HG02981 (cell line): ENCODE measurements at regions not wholly inside any gene's neighbourhood (a gene's known extent, or its start where the extent isn't known, plus 50 kb on each side); places are given as distances from the start of the nearest gene placed in this dataset.

Experiments
- ATAC-seq: cut with Tn5 transposase; IDR thresholded peaks from one replicate; pipeline ENCODE4 v1.9.1; 2021; ENCODE audit warnings: mild to moderate bottlenecking, moderate library complexity; ENCODE audit not compliant: unreplicated experiment

DNA sequence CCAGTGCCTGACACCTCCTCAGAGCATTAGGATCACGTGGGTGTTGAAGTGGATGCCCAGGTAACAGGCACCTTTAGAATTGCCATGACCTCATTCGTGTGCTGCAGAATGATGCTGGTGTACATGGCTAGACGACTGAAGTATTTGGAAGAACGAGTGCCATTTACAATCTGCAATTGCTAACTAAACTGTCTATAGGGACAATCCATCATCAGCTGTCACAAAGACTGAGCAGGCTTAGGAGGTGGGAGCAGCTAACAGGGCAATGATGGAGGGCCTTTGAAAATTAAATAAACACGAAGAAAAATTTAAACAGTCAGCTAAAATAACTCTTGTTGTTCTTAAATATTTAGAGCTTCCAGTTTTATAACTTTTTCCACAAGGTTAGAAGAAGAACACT, 375.8 kb downstream of the GADD45G start:
- ATAC-seq = no peak

- ATAC-seq = no peak
These were observed 377.2 kb downstream of the GADD45G start for GRCh38 chr9:89982016-89982415.

DNA sequence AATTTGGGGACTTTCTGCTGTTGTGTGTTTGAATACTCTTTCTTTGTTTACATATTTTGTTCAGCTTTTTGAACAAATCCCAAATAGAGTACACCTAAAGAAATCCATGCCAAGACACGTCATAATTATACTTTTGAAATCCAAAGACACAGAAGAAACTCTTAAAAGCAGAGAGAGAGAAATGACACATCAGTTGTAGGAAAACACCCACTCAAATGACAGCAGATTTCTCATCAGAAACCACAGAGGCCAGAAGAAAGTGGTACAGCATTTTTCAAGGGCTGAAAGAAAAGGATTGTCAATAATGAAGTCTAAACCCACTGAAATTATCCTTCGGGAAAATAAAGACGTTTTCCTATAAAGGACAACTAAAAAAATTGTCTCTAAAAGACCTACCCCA, 378.6 kb downstream of the GADD45G start:
- ATAC-seq = no peak

DNA sequence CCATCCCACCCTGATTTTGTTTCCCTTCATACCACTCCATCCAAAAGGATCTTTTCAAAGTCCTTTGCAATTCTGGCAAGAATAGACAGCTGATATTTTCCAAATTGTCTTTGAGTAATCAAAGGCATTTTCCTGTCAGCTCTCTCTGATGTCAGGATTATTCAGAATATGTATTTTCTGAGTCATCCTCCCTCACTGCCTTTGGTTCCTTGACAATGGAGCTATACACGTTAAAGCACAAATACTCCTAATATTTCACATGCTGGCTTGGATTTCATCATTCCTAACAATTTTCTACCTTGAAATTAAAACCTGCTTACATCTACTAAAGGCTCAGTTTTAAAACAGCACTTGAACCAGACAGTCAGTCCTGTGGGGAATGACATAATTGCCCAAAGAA, 379.4 kb downstream of the GADD45G start:
- ATAC-seq = no peak

DNA sequence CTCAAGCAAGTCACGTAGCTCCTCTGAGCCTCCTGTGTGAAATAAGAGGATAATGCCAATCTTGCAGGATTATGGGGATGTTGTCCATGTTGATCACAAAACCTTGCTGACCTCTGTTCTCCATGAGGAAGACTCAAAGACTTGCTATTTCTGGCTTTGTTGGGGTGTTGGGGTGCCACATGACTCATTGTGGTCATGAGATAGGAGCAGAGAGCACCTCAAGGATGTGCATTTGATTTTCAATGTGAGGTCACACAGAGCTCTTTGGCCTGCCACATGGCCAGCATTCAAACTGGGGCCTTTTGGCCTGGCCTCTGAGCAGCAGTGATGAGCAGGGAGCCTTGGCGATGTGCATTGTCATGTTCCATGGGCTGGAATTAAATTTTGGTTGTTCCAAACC, 380.3 kb downstream of the GADD45G start:
- ATAC-seq = no peak

DNA sequence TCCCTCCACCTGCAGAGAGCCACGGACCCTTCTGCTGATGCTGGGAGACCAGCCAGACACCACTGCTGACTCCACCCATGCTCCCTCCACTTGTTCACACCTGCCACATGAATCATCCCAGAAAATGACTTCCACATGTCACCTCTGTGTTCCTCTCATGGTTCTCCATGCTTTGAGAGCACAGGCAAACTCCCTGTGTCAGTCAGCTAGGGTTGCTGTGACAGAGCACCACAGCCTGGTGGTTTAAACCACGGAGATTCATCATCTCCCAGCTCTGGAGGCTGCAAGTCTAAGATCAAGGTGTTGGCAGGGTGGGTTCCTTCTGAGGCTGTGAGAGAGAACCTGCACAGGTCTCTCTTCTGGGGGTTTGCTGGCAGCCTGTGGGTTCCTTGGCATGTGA, 381.4 kb downstream of the GADD45G start:
- ATAC-seq = no peak

- ATAC-seq = no peak
These were observed 383.6 kb downstream of the GADD45G start for GRCh38 chr9:89988458-89988857.

DNA sequence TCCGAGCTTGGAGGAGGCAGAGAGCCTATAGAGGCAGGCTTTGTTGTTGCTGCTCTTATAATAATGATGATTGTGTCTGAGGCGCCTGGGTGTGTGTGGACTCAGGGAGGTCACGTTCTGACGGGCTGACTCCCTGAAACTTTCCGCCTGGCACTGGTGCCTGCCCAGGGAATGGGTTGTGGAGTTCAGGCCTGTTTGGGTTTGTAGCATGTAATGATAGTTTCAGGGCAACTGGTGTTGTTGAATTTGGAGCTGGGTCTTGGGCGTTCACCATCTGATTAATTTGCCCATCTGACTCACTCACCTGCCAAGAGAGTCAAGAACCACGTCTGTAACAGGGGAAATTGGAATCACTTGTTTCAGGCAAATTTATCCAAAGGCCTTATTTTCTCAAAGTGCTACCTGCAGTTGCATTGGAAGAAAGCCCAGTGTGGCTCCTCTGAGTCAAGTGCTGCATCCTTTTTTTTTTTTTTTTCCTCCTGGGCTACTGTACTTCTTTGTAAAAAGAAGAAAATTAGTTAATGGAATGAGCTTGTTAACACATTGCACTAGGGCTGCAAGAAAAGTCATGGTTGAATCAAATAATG, 386.5 kb downstream of the GADD45G start:
- no peak for ATAC-seq

DNA sequence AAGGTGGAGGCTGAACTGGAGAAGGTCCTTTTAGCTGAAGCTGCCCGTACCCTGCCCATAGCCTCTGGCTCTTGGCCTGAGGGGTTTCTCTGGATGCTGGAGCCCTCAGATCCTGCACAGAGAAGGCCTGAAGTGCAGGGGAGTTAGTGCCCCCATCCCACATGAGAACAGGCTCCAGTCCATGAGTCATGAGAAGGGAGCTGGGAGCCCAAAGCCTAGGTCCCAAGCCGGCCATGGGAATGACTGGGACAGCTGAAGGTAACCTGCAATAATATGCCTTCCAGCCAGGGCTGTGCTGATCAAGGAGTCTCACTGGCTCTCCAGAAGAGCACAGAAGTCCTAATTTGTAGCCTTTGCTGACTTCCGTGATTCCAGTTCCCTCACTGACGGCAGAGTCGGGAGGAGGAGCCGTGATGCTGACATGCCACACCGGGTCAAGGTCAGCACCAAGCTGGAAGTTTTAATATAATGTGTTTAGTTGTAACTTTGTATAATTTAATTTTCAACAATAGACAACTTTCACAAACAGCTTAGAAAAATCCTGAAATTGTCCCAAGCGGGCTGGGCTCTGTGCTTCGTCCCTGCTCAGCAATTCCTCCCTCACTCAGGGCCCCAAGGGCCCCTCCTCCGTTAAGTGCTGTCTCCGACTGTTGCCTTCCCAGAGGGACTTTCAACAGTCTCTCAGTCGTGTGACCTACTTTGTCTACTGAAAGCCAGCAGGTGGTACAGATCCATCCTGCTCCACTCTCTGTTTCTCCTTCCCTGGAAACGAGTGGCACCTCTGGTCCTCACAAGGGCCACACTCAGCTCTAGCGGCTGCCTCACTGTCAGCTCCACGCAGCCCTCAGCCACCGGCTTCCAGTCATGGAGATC, 387.8 kb downstream of the GADD45G start:
- ATAC-seq = no peak

DNA sequence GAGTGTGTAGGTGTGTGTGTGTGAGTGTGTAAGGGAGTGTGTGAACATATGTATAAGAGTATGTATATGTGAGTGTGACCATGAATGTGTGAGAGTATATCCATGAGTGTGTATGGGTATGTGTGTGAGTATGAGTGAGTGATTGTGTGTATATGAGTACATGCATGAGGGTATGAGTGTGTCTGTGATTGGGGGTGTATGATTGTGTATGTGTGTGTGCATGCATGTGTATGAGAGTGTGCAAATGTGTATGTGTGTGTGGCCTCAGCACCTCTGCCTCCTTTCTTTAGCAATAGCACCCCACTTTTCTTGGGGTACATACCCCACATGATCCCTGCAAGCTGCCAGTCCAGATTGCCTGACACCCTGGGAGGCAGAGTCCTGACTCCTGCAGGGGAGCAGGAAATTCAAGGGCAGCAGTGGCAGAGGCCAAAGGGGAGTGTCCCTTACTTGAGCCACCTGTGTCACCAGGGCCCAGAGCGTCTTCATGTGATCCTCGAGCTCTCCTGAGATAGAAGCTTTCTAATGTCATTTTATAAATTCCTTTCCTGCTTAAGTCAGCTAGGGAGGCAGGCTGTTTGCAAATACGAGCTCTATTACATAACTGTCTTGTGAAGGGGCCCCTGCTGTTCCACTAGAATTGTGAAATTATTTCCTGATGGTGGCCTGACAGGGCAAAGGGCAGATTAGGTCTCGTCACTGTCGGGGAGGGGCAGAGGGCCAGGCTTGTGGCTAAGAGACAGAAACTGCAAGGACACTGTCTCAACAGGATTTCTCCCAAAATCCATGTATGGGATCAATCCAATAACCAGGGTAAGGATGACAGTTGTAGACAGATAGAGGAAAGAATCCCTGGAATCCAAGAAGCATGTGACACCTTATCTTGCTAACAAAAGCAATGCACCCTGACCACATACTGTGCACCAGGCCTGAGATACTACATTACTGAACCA, 389.1 kb downstream of the GADD45G start:
- ATAC-seq = no peak

DNA sequence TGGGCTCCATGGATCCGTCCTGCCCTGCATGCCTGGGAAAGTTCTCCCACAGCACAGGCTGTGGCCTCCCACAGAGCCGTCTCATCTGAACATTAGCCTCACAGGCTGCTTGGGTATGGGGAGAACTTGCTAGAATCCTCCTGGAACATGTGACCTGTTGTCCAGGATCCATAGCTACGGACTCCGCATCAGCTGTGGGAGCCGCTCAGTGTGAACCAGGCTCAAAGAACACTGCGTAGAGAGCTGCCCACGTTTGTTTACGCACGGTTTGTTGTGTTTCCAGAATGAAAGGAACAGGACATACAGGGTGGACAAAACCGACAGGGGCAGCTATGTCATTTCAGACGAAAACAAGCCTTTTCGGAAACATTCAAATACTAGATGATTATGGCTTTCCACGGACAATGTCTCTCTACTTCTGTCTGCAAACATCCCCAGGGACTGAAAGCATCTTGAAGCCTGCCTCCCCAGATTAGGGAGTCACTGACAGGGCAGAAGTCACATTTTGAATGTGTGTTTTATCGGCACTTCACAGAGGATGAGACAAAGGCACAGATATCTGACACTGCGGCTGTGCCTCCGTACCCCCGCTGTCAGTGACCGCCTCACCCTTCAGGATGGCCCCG, 390.3 kb downstream of the GADD45G start:
- no peak for ATAC-seq

DNA sequence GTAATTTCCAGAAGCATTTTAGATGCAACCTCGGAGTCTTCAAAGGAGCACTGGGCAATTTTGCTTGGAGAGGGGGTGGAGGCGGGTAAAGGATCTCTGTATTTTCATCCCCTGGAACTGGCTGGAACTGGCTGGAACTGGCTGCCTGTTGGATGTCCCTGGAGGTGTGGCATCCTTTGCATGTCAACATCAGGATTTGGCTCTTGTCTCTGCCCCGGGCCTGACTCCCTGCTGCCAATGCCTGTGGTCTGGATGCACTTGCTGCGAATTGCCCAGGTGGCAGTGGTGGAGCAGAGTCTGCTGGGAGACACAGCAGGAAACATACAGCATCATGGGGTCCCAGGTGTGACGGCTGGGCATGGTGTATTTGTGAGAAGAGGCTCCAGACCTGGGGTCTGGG, 391.3 kb downstream of the GADD45G start:
- ATAC-seq = no peak

- no peak for ATAC-seq
These were observed 392.0 kb downstream of the GADD45G start for GRCh38 chr9:89996773-89997172.

DNA sequence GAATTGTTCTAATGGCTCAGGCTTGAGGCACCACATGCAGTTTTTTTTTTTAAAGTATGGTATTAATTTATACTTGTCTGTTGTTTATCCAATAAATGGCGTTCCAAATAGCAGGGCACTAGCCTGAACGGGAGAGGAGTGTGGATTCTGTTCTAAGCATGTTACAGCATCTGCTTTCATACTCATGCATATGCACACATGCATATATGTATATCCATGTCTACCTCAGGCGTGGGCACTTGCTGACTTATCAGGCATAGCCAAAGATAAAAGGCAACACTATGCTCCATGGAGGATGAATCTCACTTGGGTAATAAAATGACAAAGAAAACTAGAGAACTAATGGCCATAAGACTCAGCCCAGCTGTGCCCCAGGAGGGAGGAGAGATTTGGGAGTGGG, 393.8 kb downstream of the GADD45G start:
- ATAC-seq = no peak

DNA sequence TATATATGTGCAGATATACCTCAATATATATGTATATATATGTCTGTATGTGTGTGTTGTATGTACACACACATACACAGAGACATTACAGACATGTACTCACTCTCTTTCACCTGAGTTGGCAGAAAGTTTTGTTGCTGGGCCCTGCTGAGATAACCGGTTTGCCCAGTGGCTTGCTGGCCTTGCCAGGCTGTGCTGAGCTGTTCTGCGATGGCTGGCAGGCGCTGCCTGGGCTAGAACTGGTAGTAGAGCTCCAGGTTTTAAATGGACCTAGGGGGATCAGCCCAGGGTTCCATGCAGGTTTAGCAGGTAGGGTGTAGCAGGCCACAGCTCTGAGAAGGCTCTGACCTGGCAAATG, 394.3 kb downstream of the GADD45G start:
- ATAC-seq = no peak

GRCh38 chr9:89999534-90000370, 394.9 kb downstream of the GADD45G start:
- ATAC-seq = peak; percentile 95

GRCh38 chr9:90000925-90001324, 396.1 kb downstream of the GADD45G start:
- no peak for ATAC-seq

GRCh38 chr9:90001747-90002146, 396.9 kb downstream of the GADD45G start:
- no peak for ATAC-seq

DNA sequence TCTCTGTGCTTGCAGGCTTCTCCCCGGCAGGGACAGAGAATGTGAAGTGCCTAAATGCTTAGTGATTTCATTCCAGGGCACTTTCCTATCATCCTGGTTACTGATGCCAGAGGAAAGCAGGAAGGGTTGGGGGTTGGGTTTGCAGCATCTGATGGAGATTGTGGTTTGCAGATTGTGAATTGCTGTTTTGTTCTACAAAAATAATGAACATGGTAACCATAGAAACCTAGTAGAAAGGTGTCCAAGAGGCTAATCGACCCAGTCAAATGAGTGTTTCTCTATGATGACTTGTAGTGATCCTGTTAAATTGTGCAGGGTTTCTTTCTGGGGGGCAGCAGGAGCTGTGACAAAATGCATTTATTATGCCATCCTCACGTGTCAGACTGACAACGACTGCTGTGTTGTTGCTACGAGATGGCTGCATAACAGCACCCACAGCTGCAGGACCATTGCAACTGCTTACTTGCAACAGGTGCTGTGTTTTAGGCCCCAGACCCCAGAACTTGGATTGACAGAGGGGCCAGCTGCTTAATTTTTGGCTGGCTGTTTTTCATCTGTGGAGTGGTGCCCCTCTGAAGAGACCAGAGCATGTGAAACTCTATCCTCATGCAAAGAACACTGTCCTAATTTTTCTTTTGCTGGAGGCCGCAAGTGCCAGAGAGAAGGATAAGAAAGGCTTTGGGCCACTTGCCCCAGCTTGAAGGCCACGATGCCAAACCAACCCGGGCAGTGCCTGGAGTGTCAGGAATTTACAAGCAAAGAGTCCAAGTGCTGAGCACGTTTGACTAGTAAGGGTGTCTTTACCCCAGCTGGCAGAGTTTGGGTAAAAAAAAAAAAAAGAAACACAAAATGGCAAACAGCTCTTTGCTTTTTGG, 397.8 kb downstream of the GADD45G start:
- no peak for ATAC-seq
